ENCODE measurements at regions not wholly inside any gene's neighbourhood (a gene's known extent, or its start where the extent isn't known, plus 50 kb on each side); places are given as distances from the start of the nearest gene placed in this dataset.

GRCh38 chr18:22325396-22325795 is 92.3 kb downstream of the CTAGE1 start:
- DNase-seq, result no peak

DNA sequence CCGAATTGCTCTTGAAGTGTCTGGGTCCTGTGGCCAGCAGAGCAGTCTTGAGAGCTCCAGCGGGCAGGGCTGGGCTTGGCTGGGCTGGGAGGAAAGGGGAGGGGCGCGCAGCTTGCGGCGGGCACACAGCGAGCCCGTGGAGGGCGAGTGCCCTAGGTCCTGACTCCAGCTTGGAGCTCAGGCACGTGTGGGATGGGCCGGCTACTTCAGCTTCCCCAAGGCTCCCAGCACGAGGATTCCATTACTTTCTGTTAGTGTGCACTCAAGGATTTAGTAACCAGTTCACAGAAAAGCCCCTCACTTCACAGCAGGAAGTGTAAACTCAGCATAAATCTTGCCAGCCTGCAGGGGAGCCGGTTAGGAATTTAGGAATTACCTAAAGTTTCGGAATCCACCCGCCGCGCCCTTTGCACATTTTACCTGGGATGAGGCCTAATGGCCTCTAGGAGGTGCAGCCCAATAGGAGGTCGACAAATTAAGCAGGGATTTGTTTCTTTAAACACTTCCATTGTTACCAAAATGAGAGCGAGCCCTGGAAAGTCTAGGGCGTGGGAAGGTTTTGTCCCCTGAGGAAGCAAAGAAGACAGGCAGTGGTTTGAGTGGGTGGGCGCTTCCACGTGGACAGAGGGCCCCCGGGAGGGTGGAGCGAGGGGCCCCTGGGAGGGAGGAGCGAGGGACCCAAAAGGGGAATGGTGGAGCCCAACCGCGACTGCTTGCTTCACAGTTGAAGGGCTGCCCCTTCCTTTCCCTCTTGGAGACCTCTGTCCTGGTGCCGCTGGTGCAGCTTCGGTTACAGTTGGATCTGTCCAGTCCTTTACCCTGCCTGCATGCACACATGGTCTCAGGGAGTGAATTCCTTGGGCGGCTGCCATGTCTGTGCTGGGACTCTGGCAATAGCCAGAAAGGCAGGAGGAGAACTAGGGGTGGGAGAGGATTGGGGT is 93.3 kb downstream of the CTAGE1 start:
- no peak for DNase-seq

- DNase-seq, result no peak
Observed at GRCh38 chr18:22322243-22322691, 95.4 kb downstream of the CTAGE1 start.

- no peak for DNase-seq
Observed at GRCh38 chr18:22320771-22321170, 96.9 kb downstream of the CTAGE1 start.

GRCh38 chr18:22320155-22320554 is 97.6 kb downstream of the CTAGE1 start:
- no peak for DNase-seq

DNA sequence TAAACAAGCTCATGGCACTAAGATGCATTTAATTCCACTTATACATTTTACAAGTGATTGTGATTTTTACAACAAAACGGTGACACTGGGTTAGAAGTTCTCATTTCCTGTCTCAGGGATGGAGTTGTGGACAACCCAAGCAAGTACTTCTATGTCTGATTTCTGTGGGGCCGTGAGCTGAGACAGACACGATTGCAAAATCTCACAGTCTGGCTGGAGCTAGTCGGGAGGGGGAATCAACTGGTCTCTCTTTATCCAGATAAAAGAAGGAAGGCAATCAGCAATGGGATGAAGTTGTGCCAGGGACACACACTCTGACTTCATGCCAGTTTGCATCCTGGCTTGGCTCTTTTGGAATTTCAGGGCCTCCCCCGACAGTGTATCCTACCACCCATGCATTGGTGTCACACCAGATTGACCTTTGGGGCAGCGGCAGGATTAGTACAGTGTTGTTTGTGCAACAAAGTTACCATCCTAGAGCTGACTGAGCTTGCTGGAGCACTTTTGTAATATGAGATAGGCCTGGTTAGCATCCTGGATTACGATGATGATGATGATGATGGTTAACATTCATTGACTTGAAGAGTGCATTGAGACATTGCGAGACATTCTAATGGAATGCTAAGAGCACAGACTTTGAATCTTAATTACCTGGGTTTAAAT is 98.8 kb downstream of the CTAGE1 start:
- no peak for DNase-seq

DNA sequence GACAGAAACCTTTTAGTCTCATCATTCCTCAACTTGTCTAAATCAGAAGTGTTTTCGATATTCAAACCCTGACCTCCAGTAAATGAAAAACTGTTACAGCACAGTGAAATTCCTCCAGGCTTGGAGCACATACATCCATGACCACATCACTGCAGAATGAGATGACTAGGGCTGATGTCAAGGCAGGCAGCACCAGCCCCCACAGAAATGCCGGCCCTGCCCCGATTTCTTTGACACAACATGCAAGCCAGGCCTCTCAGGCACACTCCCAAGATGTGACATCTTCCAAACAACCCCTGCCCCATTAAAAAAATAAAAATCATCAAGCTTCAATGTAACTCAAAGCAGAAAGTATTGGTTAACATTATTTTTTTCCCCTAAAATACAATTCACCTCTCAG is 103.3 kb downstream of the CTAGE1 start:
- DNase-seq, result no peak

DNA sequence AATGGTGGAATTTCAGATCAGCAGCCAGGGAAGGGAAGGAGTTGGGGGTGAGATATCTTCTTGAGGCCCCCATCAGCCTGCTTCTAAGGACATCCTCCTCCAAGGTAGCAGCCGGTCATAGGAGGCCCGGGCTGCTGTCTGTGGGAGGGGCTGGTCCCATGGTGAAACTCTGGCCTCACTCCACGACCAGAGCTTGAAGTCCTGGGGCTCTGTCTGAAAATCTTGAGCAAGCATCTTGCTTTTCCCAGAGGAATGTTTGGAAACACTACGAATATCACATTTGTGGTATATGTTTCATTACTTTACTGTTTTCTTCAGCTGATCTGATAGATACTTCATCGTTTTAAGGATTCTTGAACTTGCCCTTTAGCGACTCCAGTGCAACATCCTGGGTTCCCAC is 103.7 kb downstream of the CTAGE1 start:
- DNase-seq, result no peak

GRCh38 chr18:22311301-22311700 is 106.4 kb downstream of the CTAGE1 start:
- no peak for DNase-seq

DNA sequence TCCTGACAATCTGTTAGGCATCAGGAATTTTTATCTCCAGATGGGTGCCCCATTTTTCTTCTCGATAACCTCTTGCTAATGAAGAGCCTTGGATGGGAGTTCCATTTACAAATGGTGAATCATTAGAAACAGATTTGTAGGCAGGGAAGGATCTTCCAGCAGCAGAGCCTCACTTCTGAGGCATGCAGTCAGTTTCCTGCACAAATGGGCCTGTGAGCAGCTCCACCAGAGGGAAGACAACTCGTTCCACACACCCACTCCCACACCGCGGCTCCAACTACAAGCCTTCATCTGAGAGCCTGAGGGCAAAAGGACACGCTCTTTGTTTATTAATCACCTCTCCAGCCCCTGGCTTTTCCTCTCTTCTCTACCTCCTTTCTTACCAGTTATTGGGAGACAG is 108.5 kb downstream of the CTAGE1 start:
- DNase-seq, result no peak

- peak in 1 of 2 experiments; percentile 9 for DNase-seq
Observed at GRCh38 chr18:22307528-22307927, 110.2 kb downstream of the CTAGE1 start.

GRCh38 chr18:22303927-22304326 is 113.8 kb downstream of the CTAGE1 start:
- DNase-seq, result no peak

- DNase-seq, result no peak
Observed at GRCh38 chr18:22302144-22302543, 115.6 kb downstream of the CTAGE1 start.

DNA sequence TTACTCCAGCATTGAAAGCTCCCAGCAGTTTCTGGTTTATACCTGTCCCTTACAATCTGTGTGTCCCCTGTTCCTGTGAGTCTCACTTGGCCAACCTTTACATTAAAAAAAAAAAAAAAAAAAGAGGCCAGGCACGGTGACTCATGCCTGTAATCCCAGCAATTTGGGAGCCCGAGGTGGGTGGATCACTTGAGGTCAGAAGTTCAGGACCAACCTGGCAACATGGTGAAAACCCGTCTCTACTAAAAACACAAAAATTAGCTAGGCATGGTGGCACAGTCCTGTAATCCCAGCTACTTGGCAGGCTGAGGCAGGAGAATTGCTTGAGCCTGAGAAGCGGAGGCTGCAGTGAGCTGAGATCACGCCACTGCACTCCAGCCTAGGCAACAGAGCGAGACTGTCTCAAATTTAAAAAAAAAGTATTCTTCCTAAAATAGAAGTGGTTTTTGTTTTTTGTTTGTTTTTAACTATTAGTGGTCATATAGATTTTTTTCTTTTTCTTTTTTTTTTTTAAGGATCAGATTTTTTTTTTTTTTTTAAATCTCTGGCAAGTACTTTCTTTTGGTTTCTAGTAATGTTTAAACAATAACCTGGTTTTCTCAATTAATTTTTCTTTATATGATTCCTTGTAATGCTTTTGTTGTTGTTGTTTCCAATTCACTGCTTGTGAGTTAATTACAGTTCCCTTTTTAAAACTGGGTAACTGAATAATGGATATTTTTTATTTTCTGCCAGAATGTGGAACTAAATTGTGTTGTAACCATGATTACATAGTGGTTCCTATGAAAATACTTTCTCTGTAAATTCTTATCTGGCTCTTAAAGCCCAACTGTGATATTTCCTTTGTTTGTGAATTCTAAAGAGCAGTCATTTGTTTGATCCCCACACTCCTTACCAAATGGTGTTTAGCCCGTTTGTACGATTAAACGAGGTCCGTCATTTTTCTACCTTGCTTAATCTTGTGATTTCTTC is 116.8 kb downstream of the CTAGE1 start:
- peak in 1 of 2 experiments; percentile 2 for DNase-seq

GRCh38 chr18:22297008-22297407 is 120.7 kb downstream of the CTAGE1 start:
- DNase-seq, result no peak

DNA sequence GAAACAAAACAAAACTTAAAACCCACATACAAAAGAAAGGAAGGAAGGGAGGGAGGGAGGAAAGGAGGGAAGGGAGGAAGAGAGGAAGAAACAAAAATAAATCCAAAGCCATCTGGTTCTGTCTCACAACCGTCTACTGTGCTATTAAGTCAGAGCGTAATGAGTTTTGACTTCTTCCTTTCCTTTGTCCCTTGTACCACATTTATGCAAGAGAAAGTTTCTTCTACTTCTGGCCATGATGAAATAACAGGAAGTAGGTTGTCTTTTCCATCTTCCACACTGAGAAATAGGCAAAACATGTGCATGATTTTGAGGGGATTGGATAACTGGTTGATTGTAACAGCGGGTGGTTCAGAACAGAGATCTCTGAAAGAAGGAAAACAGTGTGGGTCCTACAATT is 121.4 kb downstream of the CTAGE1 start:
- no peak for DNase-seq

DNA sequence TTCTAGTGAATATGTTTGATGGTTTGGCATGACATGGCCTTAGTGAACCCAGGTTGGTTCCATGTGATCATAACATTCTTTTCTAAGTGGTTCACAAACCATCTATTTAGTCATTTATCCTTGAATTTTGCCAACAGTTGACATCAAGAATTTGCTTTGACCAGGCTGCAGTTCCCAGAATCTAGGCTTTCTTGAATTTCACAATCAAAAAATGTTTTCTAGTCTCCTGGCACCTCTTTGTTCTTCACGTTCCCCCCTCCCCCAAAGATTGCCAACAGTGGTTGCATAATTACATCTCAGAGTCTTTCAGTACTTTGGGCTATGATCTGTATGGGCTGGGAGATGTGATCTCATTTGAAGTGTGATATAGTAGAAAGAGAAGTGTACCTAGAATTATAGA is 124.0 kb downstream of the GATA6 start:
- no peak for DNase-seq

DNA sequence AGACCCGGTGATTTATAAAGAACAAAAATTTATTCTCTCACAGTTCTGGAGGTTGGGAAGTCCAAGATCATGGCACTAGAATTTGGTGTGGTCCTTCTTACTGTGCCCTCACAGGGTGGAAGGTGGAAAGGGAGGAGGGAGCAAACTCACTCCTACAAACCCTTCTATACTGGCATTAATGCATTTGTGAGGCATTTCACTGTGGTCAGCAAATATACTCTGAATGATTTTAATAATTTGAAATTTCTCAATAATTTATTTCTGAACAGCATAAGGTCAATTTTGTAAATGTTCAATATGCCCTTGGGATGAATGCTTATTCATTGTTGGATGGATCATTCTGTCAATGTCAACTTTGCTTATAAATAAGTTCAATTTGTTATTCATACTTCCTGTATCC is 120.6 kb downstream of the GATA6 start:
- no peak for DNase-seq

DNA sequence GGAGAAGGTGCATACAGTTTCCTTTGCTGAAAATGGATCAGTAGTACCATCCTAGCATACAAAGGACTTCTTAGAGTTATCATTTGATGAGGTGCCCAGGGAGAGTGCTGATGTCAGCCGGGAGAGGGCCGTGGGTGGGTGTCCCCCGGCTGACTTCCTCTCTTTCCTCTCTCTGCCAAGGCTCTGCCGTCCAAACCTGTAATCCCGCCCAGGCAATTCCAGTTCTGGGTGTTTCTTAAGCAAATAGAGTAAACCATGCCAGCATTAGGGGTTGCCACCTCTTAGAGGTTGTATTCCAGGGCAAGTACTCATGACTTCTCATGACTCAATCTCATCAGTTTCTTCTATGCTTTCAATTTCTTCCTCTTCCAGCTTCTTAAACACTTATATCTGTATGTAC is 117.2 kb downstream of the GATA6 start:
- no peak for DNase-seq

- no peak for DNase-seq
Observed at GRCh38 chr18:22285361-22286140, 116.2 kb downstream of the GATA6 start.

DNA sequence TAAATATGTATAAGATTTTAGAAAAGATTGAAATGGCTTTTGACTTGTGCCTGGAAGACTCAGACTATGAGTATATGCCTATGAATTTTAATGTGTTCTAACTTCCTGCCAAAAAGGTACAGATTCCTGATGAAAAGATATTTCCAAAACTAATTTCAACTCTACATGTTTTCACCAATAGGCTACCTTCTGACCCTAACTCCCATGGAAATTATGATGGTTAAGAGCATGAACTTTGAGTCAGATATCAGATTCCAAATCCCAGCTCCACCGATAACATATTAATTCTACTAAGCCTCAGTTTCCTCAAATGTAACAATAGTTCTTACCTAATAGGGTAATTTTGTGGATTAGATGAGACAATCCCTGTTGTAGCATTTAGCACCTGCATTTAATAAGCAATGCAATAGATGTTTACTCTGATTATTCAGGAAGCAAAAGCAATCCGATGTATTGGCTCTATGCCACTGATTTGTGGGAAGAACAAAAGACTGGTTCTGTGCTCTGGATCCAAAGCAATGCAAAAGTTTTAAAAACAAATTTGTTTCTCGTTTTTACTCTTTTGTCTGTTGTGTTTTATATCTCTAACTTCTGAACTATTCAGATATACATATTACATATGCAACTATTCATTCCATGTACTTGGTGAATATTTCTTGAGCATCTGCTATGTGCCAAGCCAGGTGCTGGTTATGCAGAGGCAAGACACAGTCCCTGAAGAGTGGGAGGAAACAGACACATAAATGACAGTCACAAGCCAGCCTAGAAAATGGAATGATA is 115.4 kb downstream of the GATA6 start:
- DNase-seq, result no peak

All from AML-193 (cell line).